ENCODE measurements at regions not wholly inside any gene's neighbourhood (a gene's known extent, or its start where the extent isn't known, plus 50 kb on each side); places are given as distances from the start of the nearest gene placed in this dataset.

GRCh38 chr12:66920205-66920604, 241.3 kb upstream of the GRIP1 start:
- TF ChIP-seq EZH2 (IDR thresholded peaks at IDR 0.05; ENCODE audit: low read length) (no peak), CTCF (optimal IDR thresholded peaks at IDR 0.05 in 1 of 3, IDR thresholded peaks at IDR 0.05 in 1 of 3, conservative IDR thresholded peaks at IDR 0.05 in 1 of 3; ENCODE audit: extremely low read depth in 1 of 3, insufficient read depth in 2 of 3, low read length in 3 of 3) (no peak)

Measured in keratinocyte (primary cell).